Brain microvascular endothelial cell (primary cell): ENCODE measurements at regions not wholly inside any gene's neighbourhood (a gene's known extent, or its start where the extent isn't known, plus 50 kb on each side); places are given as distances from the start of the nearest gene placed in this dataset.
A peak's percentile ranks its signal among the peaks of the same experiment; 100 is the strongest.

Experiments
- DNase-seq: peaks from one replicate; pipeline ENCODE4 v3.0.0-alpha.2; 2020
- H3K27ac ChIP-seq: fragments of 250-450 bp; sonication (Bioruptor Pico); 2 replicates; pipeline ENCODE4 v1.5.1; 2020; ENCODE audit warnings: mild to moderate bottlenecking, moderate library complexity
- H3K27me3 ChIP-seq: fragments of 250-450 bp; sonication (Bioruptor Pico); replicated peaks from 2 replicates; pipeline ENCODE4 v1.5.1; 2020; ENCODE audit warnings: mild to moderate bottlenecking
- H3K36me3 ChIP-seq: fragments of 250-450 bp; sonication (Bioruptor Pico); replicated peaks from 2 replicates; pipeline ENCODE4 v1.5.1; 2020; ENCODE audit warnings: mild to moderate bottlenecking
- H3K4me3 ChIP-seq: 2 replicates; pipeline ENCODE4 v1.5.1; 2011; ENCODE audit warnings: low read depth, mild to moderate bottlenecking, control low read depth, low read length, moderate library complexity
- in situ Hi-C: cut with HindIII; loops from 2 replicates; pipeline ENCODE4 v1.10.0; 2017; ENCODE audit warnings: low sequenced_read_pairs, low pct_ligation_motif_present
- TF ChIP-seq, protein P1 (sequence below): IDR thresholded peaks from 2 replicates; pipeline ENCODE4 v1.5.1; 2011; ENCODE audit warnings: low read depth, mild to moderate bottlenecking, moderate library complexity, low read length, control low read depth, inconsistent platforms; ENCODE audit errors: missing control alignments

DNA sequence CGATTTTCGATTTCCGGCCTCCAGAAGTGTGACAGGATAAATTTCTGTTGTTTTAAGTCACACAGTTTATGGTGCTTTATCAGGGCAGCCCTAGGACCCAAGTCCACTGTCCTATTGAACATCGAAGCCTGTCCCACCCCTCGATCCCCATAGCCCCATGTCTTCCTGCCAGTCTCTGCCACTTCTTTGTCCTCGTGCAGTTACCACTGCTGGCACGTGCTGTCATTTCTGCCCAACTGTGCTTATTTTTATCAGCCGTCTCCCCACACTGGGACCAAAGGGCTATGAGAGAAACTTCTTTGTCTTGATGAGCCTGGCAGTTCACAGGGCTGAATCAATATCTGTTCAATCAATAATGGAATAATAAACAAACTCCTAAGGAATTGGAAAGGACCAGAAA is 146.7 kb downstream of the PSMG1 start:
- H3K27me3 ChIP-seq = no peaks in the 10 kb centered on the region
- no peaks in the 10 kb centered on the region for H3K36me3 ChIP-seq
- no peak overlapping the region for H3K4me3 ChIP-seq
- TF ChIP-seq, protein P1, sequence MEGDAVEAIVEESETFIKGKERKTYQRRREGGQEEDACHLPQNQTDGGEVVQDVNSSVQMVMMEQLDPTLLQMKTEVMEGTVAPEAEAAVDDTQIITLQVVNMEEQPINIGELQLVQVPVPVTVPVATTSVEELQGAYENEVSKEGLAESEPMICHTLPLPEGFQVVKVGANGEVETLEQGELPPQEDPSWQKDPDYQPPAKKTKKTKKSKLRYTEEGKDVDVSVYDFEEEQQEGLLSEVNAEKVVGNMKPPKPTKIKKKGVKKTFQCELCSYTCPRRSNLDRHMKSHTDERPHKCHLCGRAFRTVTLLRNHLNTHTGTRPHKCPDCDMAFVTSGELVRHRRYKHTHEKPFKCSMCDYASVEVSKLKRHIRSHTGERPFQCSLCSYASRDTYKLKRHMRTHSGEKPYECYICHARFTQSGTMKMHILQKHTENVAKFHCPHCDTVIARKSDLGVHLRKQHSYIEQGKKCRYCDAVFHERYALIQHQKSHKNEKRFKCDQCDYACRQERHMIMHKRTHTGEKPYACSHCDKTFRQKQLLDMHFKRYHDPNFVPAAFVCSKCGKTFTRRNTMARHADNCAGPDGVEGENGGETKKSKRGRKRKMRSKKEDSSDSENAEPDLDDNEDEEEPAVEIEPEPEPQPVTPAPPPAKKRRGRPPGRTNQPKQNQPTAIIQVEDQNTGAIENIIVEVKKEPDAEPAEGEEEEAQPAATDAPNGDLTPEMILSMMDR = no peak
- H3K27ac ChIP-seq = no peak overlapping the region
- no peak for DNase-seq
- in situ Hi-C loops = no loop called here

GRCh38 chr21:39034590-39035536 is 148.4 kb downstream of the PSMG1 start:
- TF ChIP-seq, protein P1 = no peak
- no peak for DNase-seq

GRCh38 chr21:39033878-39034589 is 149.2 kb downstream of the PSMG1 start:
- Histone ChIP-seq H3K4me3 (no peak overlapping the region), H3K27ac (peak overlapping the region; percentile 0), H3K27me3 (no peaks in the 10 kb centered on the region), H3K36me3 (no peaks in the 10 kb centered on the region)
- in situ Hi-C loops = no loop called here
- peak; percentile 37 for DNase-seq
- TF ChIP-seq, protein P1 = no peak

More at GRCh38 chr21:39034590-39035536, 148.4 kb downstream of the PSMG1 start:
- Histone ChIP-seq H3K36me3 (no peaks in the 10 kb centered on the region), H3K27me3 (no peaks in the 10 kb centered on the region), H3K4me3 (no peak overlapping the region), H3K27ac (no peak overlapping the region)
- in situ Hi-C loops = no loop called here

- TF ChIP-seq, protein P1 = no peak
Observed at GRCh38 chr21:39029900-39030884, 153.1 kb downstream of the PSMG1 start.

DNA sequence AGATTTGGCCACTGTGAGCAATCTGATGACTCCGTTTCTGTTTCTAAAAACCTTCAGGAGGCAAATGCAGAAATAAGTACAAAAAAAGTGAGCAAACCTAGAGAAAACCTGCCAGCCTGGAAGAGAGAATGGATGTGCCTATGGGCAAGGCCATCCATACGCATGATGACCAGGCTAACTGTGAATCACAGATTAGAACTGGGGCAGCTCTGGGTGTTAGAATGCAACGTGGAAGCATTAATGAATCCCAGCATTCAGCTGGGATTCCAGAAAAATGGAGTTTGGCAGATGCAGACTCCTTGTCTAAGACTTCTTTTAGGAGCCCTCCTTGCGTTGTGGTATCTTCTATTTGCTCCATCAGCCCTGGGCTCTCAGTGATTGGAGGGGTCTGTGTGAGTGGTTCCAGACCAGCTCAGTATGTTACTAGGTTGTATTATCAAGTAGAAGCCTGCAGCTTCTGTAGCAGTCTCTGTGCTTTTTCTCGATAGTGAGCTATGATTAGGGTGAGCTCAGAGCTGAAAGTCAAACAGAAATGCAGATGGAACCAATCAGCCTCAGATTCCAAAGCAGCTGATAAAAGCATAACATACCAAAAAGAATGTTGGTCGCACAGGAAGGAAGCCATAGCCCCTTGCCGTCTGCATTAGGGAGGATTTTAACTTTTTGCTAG is 154.0 kb downstream of the PSMG1 start:
- Histone ChIP-seq H3K4me3 (no peak overlapping the region), H3K27me3 (no peaks in the 10 kb centered on the region), H3K36me3 (no peaks in the 10 kb centered on the region), H3K27ac (no peak overlapping the region)
- peak; percentile 54 for DNase-seq
- TF ChIP-seq, protein P1 = no peak
- in situ Hi-C loops = no loop called here

More at GRCh38 chr21:39029900-39030884, 153.1 kb downstream of the PSMG1 start:
- in situ Hi-C loops = no loop called here
- DNase-seq = no peak
- Histone ChIP-seq H3K27ac (no peak overlapping the region), H3K27me3 (no peaks in the 10 kb centered on the region), H3K36me3 (no peaks in the 10 kb centered on the region), H3K4me3 (no peak overlapping the region)
